GM19328 (cell line): ENCODE measurements at regions not wholly inside any gene's neighbourhood (a gene's known extent, or its start where the extent isn't known, plus 50 kb on each side); places are given as distances from the start of the nearest gene placed in this dataset.

ENCODE experiments used
- ATAC-seq: cut with Tn5 transposase; IDR thresholded peaks from one replicate; pipeline ENCODE4 v1.9.1; 2021; ENCODE audit warnings: mild to moderate bottlenecking, moderate library complexity; ENCODE audit not compliant: unreplicated experiment

GRCh38 chr3:22106213-22106896 lies 355.3 kb upstream of the ZNF385D start:
- no peak for ATAC-seq

- ATAC-seq = no peak
Measured at GRCh38 chr3:22111226-22111625, 360.2 kb upstream of the ZNF385D start.

- no peak for ATAC-seq
Measured at GRCh38 chr3:22113453-22113852, 362.4 kb upstream of the ZNF385D start.

GRCh38 chr3:22115581-22115980 lies 364.6 kb upstream of the ZNF385D start:
- no peak for ATAC-seq

DNA sequence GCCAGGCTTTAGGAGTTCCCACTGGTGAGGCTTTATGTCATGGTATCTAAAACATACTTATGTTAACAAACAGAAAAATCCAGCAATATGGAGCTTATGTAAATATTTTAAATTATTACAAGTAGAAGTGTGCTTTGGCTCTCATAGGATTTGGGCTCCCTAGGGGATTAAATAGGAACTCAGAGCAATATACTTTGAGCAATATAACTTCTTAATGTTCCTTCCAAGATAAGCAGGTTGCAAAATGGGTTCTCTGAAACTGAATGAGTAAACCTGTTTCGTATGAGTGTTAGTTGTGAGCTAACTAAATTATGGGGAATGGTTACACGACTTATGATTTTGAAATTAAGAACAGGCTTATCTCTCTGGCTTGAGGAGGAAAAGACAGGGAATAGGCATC lies 366.1 kb upstream of the ZNF385D start:
- ATAC-seq = no peak

GRCh38 chr3:22117751-22118346 lies 366.8 kb upstream of the ZNF385D start:
- ATAC-seq = no peak

DNA sequence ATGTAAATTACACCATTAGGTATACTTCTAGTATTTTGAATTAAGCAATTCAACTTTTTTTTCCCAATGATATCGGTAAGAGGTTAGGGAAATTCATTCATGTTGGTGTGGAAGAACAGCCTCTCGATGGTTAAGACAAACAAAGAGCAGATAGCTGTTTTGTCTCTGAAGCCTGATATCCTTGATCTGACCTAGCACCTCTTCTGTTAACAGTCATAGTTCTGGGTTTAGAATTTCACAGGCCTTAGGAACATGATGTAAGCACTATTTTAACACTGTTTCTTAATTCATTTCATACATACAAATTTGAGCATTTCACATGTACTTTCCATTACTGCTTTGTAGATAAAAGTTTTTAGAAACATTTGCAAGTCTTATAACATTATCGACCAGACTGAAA lies 367.5 kb upstream of the ZNF385D start:
- no peak for ATAC-seq

DNA sequence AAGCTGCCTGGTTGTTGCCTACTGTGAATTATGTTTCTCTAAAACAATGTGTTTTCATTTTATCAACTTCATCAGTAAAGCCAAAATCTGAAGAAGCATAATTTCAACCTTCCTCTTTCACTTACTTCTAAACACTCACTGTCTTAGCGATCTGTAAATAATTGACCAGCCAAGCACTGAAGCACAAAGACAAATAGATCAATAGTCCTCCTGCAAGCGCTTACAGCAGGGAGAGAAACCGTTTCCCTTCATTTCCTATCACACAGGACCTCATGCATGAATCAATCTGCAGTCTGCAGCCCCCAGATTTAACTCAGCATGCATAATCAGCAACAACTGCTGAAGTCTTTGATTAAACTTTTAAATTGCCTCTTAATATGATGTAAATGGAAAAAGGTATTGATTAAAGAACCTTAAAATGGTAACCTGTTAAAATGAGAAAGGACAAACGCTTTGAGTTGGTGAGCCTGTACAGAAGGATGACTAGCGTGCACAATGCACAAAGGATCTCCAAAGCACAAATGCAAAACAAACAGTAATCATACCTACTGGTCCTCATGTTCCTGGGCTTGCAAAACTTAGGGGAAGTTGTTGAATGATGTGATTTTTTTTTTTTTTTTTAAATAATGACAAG lies 370.2 kb upstream of the ZNF385D start:
- ATAC-seq = no peak

- ATAC-seq = peak; percentile 61
Measured at GRCh38 chr3:22122567-22122966, 371.6 kb upstream of the ZNF385D start.

DNA sequence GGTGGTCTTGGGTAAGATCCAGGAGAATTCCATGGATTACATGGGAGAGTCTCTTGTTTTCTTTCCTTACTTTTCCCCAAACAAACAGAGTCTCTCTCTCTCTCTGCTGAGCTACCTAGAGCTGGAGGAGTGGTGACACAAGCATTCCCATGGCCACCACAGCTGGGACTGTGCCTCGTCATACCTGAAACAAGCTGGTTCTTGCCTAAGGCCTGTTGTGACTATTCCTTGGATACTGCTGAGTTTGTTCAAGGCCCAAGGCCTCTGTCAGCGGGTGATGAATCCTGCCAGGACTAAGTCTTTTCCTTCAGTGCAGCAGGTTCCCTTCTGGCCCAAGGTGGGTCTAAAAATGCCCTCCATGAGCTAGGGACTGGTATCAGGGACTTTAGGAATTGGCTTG lies 378.1 kb upstream of the ZNF385D start:
- no peak for ATAC-seq

GRCh38 chr3:22141769-22142168 lies 390.8 kb upstream of the ZNF385D start:
- ATAC-seq = no peak

- no peak for ATAC-seq
Measured at GRCh38 chr3:22147161-22147560, 396.2 kb upstream of the ZNF385D start.

GRCh38 chr3:22156868-22157267 lies 405.9 kb upstream of the ZNF385D start:
- ATAC-seq = no peak

DNA sequence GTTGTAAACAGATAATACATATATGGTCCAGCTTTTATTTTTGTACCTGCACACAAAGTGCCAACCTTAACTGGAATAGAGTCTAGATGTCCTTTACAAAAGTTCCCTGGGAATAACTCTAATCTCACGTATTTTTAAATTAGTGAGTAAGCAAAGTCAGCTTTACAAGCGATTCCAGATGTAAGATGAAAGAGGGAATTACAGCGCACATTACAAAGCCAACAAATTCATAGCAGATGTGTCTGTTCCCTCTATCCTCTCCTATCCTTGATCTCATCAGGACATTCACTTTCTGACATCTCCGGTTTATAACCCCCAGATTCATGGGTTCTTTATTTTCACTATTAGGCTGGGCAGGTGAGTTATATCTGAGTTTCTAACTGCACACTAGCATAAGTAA lies 406.8 kb upstream of the ZNF385D start:
- no peak for ATAC-seq

- ATAC-seq = no peak
Measured at GRCh38 chr3:22159004-22159695, 408.1 kb upstream of the ZNF385D start.

- no peak for ATAC-seq
Measured at GRCh38 chr3:22161315-22161714, 410.3 kb upstream of the ZNF385D start.

GRCh38 chr3:22170370-22170769 lies 419.4 kb upstream of the ZNF385D start:
- ATAC-seq = no peak

GRCh38 chr3:22172964-22173363 lies 422.0 kb upstream of the ZNF385D start:
- no peak for ATAC-seq

- ATAC-seq = no peak
Measured at GRCh38 chr3:22175947-22176346, 424.9 kb upstream of the ZNF385D start.

- no peak for ATAC-seq
Measured at GRCh38 chr3:22176911-22177310, 425.9 kb upstream of the ZNF385D start.

DNA sequence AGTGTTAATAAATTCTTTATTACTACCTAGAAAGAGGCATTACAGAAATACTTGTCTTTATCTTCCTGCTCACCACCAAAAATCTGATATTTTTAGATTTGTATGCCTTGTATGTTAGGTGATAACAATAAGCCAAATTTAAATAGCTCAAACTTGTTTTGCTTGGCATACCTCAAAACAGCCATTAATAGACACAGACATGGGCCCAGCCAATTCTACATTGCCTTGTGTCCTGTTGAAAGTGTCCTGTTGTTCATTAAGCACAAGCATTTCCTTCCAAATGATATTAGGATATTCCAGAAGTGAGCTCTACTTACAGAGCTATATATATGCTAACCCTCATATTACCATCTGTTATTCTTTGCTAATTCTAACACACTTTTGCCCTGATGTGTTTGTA lies 438.6 kb upstream of the ZNF385D start:
- ATAC-seq = no peak

DNA sequence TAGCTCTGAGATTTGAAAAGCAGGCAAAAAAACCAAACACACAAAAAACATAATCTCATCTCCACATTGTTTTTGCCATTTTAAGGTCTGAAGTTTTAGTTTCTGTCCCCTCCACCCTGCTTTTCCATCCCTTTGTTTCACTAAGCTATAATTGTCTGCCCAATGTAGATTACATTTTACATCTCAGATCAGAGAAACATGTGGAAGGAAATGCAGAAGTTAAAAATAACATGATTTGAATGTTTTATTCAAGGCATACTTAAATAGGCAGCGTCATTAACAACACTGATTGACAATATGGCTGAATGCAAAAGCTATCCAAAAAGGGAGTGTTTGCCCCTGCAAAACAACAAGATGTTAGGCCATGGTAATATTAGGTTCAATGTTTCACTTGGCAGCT lies 448.1 kb upstream of the ZNF385D start:
- no peak for ATAC-seq
